ENCODE measurements at regions not wholly inside any gene's neighbourhood (a gene's known extent, or its start where the extent isn't known, plus 50 kb on each side); places are given as distances from the start of the nearest gene placed in this dataset.
"Not testable (repeated sequence)": the region's sequence is repeated elsewhere in the genome, so short reads cannot be mapped to it uniquely, and the experiment has no call there.

DNA sequence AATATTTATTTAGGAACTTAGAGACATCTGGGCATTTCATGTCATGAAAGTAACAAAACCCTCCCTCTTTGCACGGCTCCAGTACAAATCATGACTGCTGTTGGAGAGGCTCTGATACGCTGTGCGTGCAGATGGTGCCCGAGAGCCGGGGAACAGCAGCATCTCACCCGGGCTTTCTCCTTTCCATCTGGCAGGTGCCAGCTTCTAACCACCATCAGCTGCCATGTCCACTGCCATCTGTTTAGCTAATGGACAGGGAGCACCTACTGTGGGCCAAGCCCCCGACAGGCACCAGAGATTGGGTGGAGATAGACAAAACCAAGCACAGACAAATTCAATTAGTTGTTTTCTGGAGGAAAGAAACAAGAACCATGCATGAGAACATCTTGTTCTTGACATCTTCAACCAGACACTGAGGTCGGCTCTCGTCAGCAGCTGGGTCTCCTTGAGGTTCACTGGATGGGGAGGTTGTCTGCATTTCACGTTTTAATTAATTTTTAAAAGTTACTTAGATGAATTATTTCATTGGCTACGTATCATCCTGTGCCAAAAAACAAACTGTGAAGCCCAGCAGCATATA, 323.7 kb downstream of the THBS2 start:
- DNase-seq: no peak

DNA sequence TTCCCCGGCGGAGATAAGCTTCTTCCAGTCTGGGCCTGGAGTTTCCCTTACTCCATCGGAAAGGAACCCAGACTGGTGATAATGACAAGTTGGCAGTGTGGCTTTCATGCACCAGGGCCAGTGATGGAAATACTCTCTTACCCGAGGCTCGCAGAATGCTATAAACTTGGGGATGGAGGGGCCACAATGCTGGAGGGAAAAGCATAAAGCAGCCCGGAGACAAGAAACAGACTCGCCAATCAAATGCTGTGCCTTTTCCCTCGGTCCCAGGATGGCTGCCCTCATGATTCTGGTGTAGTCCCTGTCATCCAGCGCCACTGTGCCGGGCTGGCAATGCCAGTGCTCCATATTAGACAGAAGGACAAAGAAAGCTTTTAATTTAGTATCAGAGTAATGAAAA, 325.6 kb downstream of the THBS2 start:
- DNase-seq: no peak

GRCh38 chr6:168927026-168927425, 326.6 kb downstream of the THBS2 start:
- DNase-seq: no peak

GRCh38 chr6:168926306-168926705, 327.3 kb downstream of the THBS2 start:
- no peak for DNase-seq

GRCh38 chr6:168925671-168926070, 328.0 kb downstream of the THBS2 start:
- no peak for DNase-seq

GRCh38 chr6:168923171-168923570, 330.5 kb downstream of the THBS2 start:
- DNase-seq: no peak

DNA sequence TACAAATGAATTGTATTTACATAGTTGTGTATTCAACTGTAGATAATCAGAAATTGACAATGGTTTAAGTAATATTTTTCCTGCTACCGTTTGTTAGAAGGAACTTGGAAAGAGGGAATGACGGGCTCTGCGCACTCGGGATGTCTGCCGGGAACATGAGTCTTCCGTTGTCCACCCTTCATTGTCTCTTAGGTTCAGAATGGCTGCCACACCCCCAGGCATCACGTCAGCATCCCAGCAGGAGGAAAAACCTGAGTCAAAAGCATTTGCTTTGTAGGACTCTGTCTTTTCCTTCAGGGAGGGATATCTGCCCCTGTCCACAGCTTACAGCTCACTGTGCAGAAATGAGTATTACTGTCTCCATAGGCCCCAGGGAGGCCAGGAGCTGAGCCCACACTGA, 331.2 kb downstream of the THBS2 start:
- no peak for DNase-seq

GRCh38 chr6:168920289-168920688, 333.4 kb downstream of the THBS2 start:
- DNase-seq: no peak

GRCh38 chr6:168919470-168920179, 334.0 kb downstream of the THBS2 start:
- no peak for DNase-seq

- DNase-seq: no peak
Measured at GRCh38 chr6:168916576-168917211, 337.0 kb downstream of the THBS2 start.

GRCh38 chr6:168915855-168916254, 337.8 kb downstream of the THBS2 start:
- no peak for DNase-seq

DNA sequence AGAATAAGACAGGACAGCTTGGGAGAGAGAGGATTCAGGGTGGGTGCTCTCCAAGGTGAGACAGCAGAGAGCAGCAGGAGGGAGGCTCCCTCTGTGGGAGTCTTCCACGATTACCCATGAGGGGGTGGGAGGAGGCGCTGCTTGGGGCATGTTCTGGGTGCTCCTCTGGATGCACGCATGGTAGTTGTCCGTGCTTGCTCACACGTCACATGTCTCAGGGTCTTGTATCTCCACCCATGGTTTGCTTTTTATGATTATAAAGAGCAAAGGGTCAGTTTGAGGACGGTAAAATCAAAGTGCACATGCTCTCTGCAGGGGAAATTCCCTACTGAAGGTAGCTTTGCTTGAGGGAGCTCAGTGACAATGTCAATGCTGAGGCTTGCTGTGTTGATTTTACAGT, 338.4 kb downstream of the THBS2 start:
- no peak for DNase-seq

- DNase-seq: no peak
Measured at GRCh38 chr6:168913866-168914469, 339.7 kb downstream of the THBS2 start.

- DNase-seq: not testable (repeated sequence)
Measured at GRCh38 chr6:168913231-168913865, 340.3 kb downstream of the THBS2 start.

DNA sequence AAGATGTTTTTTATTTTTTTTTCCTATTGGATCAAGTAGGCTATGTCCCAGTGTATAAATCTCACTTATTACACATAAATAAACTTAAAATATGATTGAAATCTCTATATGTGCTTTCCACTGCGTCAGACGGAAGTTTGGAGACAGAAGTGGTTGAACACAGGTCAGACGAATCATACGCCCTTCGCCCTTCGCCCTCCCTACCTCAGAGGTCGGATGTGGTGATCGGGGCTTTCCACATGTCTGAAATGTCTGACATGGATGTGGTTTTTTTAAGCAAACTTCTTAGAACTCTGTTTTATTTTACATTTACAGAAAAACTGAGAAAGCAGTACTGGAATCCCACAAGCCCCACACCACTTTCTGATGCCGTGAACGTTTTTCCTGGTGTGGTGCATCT, 344.4 kb downstream of the THBS2 start:
- DNase-seq: no peak

DNA sequence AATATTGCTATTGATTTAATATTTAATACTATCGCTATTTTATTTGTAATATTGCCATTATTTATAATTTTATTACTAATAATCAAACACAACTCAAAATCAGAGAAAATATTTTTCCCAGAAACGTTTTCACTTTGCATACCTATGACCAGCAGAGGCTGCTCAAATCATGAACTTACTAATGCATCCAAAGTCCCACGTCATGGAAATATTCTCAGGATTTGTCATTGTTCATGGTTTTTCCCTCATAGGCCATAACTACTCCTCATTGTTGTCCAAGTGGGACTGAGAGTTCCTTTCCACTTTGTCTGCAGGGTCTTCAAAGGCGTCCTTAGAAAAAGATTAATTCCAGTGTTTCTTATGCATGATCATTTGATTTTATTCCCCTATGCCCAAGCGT, 344.8 kb downstream of the THBS2 start:
- no peak for DNase-seq

DNA sequence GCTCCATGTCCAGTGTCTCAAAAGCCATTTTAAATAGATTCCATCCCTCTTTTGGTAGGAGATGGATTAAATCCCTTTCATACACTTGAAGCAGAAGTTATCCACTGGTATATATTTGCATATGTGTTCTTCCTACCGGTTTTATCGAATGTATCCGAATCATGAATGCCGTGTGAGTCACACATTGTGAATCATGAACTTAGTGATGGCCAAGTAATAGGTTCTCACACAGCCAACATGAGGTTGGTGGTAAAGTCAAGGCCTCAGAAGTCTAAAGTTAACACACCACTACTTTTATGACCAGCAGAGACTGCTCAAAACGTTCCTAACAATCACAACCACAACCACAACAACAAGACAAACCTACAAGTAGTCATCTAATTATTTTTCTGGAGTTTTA, 345.5 kb downstream of the THBS2 start:
- DNase-seq: no peak

GRCh38 chr6:168906391-168906790, 347.3 kb downstream of the THBS2 start:
- DNase-seq: no peak

GRCh38 chr6:168905451-168906090, 348.1 kb downstream of the THBS2 start:
- no peak for DNase-seq

DNA sequence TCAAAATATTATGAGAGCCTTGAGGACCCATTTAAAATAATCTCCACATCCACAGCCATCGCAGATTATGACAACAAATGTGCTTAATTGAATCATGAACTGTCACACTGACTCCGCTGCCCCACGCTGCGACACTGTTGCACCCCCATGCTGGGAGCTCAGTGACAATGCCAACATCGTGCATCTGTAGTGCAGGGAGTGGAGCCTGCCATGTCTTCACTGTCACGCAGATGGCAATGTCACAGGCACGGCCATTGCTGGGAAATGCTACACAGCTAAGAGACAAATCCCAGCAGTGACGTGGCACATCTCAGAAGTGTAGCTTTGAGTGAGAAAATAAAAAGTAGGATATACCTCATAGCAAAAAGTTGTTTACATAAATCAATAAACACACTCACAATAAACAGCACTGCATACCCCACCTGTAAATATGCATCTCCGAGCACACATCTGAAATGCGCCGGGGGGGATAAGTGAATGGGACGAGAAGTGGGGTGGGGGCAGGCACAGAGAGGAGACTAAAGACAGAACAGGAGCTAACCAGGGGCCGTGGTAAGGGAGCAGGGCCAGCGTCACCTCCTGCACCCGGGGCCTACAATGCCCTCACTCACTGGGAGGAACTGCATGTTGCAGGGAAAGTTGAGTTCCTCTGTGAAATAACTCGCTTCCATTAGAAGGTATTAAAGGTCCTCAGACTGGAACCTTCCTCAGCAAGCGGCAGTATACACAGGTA, 349.9 kb downstream of the THBS2 start:
- no peak for DNase-seq

GRCh38 chr6:168902075-168902474, 351.6 kb downstream of the THBS2 start:
- DNase-seq: no peak

GRCh38 chr6:168901076-168901475, 352.6 kb downstream of the THBS2 start:
- DNase-seq: no peak

All from hematopoietic multipotent progenitor cell treated with erythropoietin and hydrocortisone succinate and interleukin-3 and kit ligand, for 4 days (in vitro differentiated cells).